ENCODE measurements at regions not wholly inside any gene's neighbourhood (a gene's known extent, or its start where the extent isn't known, plus 50 kb on each side); places are given as distances from the start of the nearest gene placed in this dataset.

- no peak for DNase-seq
These were observed 65.1 kb upstream of the TTC34 start for GRCh38 chr1:2866422-2867086.

GRCh38 chr1:2867087-2867425 lies 65.6 kb upstream of the TTC34 start:
- no peak for DNase-seq

- DNase-seq: no peak
These were observed 66.4 kb upstream of the TTC34 start for GRCh38 chr1:2867861-2868260.

GRCh38 chr1:2868571-2869195 lies 67.2 kb upstream of the TTC34 start:
- no peak for DNase-seq

- DNase-seq: no peak
These were observed 69.8 kb upstream of the TTC34 start for GRCh38 chr1:2871246-2871815.

GRCh38 chr1:2874207-2874606 lies 72.7 kb upstream of the TTC34 start:
- no peak for DNase-seq

GRCh38 chr1:2874607-2875480 lies 73.4 kb upstream of the TTC34 start:
- DNase-seq: no peak

- no peak for DNase-seq
These were observed 74.4 kb upstream of the TTC34 start for GRCh38 chr1:2875707-2876561.

- no peak for DNase-seq
These were observed 75.4 kb upstream of the TTC34 start for GRCh38 chr1:2876846-2877245.

GRCh38 chr1:2877391-2877790 lies 75.9 kb upstream of the TTC34 start:
- DNase-seq: no peak

- no peak for DNase-seq
These were observed 77.1 kb upstream of the TTC34 start for GRCh38 chr1:2878591-2878990.

- no peak for DNase-seq
These were observed 77.5 kb upstream of the TTC34 start for GRCh38 chr1:2879026-2879425.

- no peak for DNase-seq
These were observed 78.1 kb upstream of the TTC34 start for GRCh38 chr1:2879591-2879990.

- DNase-seq: no peak
These were observed 78.6 kb upstream of the TTC34 start for GRCh38 chr1:2880086-2880485.

- no peak for DNase-seq
These were observed 79.4 kb upstream of the TTC34 start for GRCh38 chr1:2880812-2881295.

GRCh38 chr1:2881556-2881955 lies 80.1 kb upstream of the TTC34 start:
- DNase-seq: no peak

GRCh38 chr1:2882966-2883696 lies 81.6 kb upstream of the TTC34 start:
- DNase-seq: no peak

GRCh38 chr1:2885001-2885400 lies 83.5 kb upstream of the TTC34 start:
- no peak for DNase-seq

GRCh38 chr1:2886631-2887030 lies 85.1 kb upstream of the TTC34 start:
- DNase-seq: no peak

- DNase-seq: no peak
These were observed 86.7 kb upstream of the TTC34 start for GRCh38 chr1:2887941-2888855.

Measured in DMS79 treated with DMSO at 0.1 percent for 48 hours (cell line).